HG03521 (cell line): ENCODE measurements at regions not wholly inside any gene's neighbourhood (a gene's known extent, or its start where the extent isn't known, plus 50 kb on each side); places are given as distances from the start of the nearest gene placed in this dataset.

Experiments
- ATAC-seq: cut with Tn5 transposase; IDR thresholded peaks from one replicate; pipeline ENCODE4 v1.9.1; 2021; ENCODE audit warnings: mild to moderate bottlenecking, moderate library complexity; ENCODE audit not compliant: unreplicated experiment

DNA sequence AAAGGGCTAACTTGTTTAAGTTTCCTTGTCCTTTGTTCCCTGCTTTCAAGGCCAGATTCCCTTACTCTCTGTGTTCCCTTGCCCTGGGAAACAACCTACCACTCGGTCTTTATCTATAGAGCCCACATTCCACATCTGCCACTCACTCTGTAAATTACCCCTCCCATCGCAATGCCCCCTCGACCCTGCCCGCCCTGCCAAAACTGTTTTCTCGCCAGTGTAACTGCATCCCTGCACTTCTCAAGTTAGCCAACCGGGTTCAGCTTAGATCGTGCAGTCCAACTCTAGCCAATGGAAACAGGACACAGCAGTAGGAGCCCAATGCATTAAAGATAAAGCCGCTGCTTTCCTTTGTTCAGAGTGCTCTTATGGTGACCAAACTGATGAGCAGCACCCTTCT, 263.6 kb downstream of the TBL1XR1 start:
- no peak for ATAC-seq

- ATAC-seq, result no peak
Measured at GRCh38 chr3:176932433-176932832, 264.8 kb downstream of the TBL1XR1 start.

GRCh38 chr3:176931991-176932390, 265.3 kb downstream of the TBL1XR1 start:
- no peak for ATAC-seq

- no peak for ATAC-seq
Measured at GRCh38 chr3:176930942-176931341, 266.3 kb downstream of the TBL1XR1 start.

DNA sequence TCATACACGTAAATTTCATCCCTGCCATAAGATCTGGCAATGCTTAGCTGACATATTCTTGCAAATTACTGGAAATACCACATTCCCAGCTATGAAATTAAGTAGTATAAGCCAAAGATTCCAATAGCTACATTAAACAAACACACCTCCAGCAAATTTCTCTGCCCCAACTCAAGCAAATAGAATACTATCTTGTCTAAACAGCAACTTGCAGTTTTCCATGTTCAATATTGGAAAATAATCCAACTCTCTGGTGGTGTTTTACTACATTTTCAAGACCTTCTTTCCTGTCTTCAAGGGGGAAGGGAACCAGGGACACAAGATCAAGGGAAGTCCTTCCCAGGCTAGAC, 268.7 kb downstream of the TBL1XR1 start:
- no peak for ATAC-seq

DNA sequence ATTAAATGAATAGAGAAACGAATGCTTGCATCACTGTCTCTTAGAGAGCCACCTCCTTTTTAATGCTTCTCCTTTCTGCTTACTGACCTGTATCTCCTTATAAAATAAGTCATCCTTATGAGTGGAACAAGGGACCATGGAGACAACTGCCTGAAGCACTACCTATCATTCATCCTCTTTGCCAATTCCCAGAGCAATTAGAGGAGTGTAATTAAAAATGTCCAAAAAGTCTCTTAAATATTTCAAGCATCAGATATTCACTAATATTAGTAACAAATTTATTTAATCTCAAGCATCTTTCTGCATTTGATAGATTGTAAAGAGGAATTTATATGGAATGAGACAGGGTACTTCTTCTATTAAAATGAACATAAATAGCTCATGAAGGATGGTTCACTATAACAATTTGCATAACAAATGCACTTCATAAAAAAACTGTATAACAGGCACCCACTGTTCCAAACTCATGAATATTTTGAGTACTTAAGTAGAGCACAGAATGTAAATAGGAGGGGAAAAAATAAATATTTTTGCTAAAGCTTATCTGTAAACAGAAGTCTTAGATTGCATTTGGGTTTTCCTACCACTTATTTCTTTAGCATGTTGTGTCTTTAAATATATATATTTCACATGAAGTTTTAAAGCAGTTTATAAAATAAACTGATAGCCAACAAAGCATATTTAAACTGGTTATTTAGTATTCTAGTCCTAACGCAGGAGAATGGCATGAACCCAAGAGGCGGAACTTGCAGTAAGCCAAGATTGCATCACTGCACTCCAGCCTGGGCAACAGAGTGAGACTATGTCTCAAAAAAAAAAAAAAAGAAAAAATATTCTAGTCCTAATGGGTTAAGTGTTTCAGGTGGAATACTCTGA, 269.3 kb downstream of the TBL1XR1 start:
- ATAC-seq, result no peak

GRCh38 chr3:176927280-176927679, 270.0 kb downstream of the TBL1XR1 start:
- ATAC-seq, result no peak

DNA sequence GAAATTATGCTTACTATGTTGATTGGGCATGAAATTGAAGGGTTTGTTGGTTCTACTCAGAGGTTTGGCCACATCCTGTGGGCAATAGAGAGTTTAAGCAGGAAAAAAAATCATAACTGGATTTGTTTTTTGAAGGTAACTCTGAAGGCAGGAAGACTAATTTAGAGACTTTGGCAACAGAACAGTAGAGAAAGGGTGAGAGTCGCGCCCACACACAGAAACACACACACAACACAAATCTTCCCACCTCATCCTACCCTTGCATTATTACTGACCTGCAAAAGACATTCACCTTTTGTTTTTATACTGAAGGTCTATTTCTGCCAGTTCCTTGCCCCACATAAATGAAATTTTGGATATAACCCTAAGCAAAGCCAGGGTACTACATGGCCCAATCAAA, 270.6 kb downstream of the TBL1XR1 start:
- no peak for ATAC-seq

- ATAC-seq, result no peak
Measured at GRCh38 chr3:176926034-176926433, 271.2 kb downstream of the TBL1XR1 start.

DNA sequence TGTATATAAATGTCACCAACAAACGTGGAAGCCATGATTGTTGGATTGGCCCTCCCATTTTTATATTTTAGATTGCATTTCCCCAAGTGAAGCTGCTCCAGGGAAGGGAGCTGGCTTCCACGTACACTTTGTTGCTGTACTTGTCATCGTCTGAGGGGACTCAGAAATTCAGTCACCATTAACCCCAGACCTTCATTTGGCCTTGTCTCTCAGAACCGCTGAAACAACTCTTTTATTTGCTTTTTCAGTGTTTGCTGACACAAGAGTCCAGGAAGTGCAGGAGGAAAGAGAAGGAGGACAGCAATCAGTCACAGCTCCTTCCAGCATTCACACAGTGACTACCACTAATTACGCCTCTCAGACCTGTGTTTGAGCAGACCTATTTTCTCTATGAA, 276.5 kb downstream of the TBL1XR1 start:
- ATAC-seq, result no peak

GRCh38 chr3:176919836-176920765, 277.2 kb downstream of the TBL1XR1 start:
- ATAC-seq, result no peak

GRCh38 chr3:176916777-176917176, 280.5 kb downstream of the TBL1XR1 start:
- ATAC-seq, result no peak

- no peak for ATAC-seq
Measured at GRCh38 chr3:176914764-176915163, 282.5 kb downstream of the TBL1XR1 start.

DNA sequence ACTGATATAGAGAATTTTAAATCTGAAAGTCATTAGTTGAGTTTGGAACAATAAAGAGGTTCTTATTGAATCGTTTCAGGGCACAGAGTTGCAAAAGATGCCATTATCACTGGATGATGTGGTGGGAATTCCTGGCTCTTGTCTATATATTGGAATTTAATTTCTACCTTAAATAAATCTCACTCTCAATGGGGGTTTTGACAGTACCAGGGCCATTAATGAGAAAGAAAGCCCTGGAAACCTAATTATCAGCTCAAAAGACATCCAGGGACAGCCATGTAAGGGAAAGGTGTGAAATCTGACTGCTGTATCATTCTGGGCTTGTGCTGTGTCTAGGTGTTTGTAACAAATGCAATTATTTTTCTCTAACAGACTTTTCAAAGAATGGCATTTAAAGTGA, 285.7 kb downstream of the TBL1XR1 start:
- no peak for ATAC-seq

GRCh38 chr3:176909044-176909443, 288.2 kb downstream of the TBL1XR1 start:
- no peak for ATAC-seq

- ATAC-seq, result no peak
Measured at GRCh38 chr3:176906046-176906905, 291.0 kb downstream of the TBL1XR1 start.

DNA sequence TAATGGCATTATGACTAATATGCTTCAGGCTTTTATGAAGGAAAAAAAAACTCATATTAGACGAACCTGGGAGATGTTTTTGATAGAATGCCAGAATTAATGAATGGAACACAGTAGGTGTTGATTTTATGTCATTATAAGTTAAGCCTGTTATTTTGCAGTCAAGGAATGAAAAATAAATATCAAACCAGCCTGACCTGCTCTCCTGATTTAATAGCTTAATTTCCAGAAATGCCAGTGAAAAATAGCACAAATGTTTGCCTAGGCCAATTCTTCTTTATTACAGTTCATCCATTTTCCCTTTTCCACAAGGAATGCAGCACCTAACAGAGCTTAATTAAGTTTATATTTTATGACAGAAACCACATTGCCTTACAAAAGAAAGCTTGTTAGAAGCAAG, 292.0 kb downstream of the TBL1XR1 start:
- ATAC-seq, result no peak

- ATAC-seq, result no peak
Measured at GRCh38 chr3:176904506-176904905, 292.8 kb downstream of the TBL1XR1 start.

- ATAC-seq, result no peak
Measured at GRCh38 chr3:176896640-176897039, 300.6 kb downstream of the TBL1XR1 start.

DNA sequence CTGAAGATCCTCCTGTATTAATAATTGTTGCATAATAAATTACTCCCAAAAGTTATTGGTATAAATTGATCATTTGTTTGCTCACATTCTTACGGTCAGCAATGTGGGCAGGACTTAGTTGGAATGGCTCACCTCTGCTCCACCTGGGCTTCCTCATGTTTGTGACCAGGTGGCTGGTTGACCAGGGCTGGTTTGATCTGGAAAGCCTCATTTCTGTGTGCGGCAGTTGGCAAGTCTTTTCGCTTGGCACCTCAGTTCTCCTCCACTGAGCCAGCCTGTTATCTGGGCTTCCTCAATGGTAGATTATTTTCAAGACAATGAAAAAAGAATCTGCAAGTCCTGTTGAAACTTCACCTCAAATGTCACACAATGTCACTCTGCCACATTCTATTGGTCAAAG, 301.1 kb downstream of the TBL1XR1 start:
- no peak for ATAC-seq

DNA sequence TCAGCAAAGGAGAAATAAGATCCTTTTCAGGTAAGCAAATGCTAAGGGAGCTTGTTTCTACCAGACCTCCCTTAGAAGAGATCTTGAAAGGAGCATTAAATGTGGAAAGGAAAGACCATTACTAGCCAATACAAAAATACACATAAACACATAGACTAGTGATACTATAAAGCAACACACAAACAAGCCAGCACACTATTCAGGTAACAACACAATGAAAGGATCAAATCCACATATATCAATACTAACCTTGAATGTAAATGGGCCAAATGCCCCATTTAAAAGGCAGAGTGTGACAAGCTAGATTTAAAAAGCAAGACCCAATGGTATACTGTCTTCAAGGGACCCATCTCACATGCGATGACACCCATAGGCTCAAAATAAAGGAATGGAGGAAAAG, 317.6 kb downstream of the TBL1XR1 start:
- ATAC-seq, result no peak
